ENCODE measurements at regions not wholly inside any gene's neighbourhood (a gene's known extent, or its start where the extent isn't known, plus 50 kb on each side); places are given as distances from the start of the nearest gene placed in this dataset.

- no peak for DNase-seq
- Histone ChIP-seq H3K4me3 (no peak overlapping the region), H3K27me3 (no peaks in the 10 kb centered on the region), H3K9me3 (no peaks in the 10 kb centered on the region), H3K36me3 (no peaks in the 10 kb centered on the region), H3K27ac (no peak overlapping the region), H3K4me1 (no peaks in the 10 kb centered on the region)
- TF ChIP-seq, protein P1, sequence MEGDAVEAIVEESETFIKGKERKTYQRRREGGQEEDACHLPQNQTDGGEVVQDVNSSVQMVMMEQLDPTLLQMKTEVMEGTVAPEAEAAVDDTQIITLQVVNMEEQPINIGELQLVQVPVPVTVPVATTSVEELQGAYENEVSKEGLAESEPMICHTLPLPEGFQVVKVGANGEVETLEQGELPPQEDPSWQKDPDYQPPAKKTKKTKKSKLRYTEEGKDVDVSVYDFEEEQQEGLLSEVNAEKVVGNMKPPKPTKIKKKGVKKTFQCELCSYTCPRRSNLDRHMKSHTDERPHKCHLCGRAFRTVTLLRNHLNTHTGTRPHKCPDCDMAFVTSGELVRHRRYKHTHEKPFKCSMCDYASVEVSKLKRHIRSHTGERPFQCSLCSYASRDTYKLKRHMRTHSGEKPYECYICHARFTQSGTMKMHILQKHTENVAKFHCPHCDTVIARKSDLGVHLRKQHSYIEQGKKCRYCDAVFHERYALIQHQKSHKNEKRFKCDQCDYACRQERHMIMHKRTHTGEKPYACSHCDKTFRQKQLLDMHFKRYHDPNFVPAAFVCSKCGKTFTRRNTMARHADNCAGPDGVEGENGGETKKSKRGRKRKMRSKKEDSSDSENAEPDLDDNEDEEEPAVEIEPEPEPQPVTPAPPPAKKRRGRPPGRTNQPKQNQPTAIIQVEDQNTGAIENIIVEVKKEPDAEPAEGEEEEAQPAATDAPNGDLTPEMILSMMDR (IDR thresholded peaks at IDR 0.05), result no peak
- no peak for TF ChIP-seq POLR2A (IDR thresholded peaks at IDR 0.05)
- intact Hi-C loops (cut with DNase I; ENCODE audit: low total_unique reads), result no loop called here
Measured at GRCh38 chr13:57988276-57988675, 356.7 kb downstream of the PCDH17 start.

- TF ChIP-seq, protein P1 (IDR thresholded peaks at IDR 0.05), result no peak
- TF ChIP-seq POLR2A (IDR thresholded peaks at IDR 0.05), result no peak
- no peak overlapping the region for H3K4me3 ChIP-seq
- no peaks in the 10 kb centered on the region for H3K36me3 ChIP-seq
- intact Hi-C loops (cut with DNase I; ENCODE audit: low total_unique reads), result no loop called here
- H3K27ac ChIP-seq, result no peak overlapping the region
- H3K9me3 ChIP-seq, result no peaks in the 10 kb centered on the region
- H3K27me3 ChIP-seq, result no peaks in the 10 kb centered on the region
- H3K4me1 ChIP-seq, result no peaks in the 10 kb centered on the region
- no peak for DNase-seq
Measured at GRCh38 chr13:57991041-57991440, 359.5 kb downstream of the PCDH17 start.

DNA sequence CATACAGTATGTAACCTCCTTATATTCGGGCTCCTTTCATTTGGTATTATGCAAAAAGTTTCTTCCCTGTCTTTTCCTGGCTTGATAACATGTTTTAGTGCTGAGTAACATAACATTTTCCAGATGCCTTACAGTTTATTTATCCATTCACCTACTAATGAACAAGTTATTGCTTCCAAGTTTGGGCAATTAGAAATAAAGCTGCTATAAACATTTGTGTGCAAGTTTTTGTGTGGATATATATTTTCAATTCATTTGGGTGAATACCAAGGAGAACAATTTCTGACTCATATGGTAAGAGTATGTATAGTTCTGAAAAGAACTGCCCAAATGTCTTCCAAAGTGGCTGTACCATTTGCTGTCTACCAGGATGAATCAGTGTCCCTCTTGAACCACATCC lies 360.9 kb downstream of the PCDH17 start:
- Histone ChIP-seq H3K36me3 (no peaks in the 10 kb centered on the region), H3K27ac (no peak overlapping the region)
- intact Hi-C loops (cut with DNase I; ENCODE audit: low total_unique reads), result no loop called here

DNA sequence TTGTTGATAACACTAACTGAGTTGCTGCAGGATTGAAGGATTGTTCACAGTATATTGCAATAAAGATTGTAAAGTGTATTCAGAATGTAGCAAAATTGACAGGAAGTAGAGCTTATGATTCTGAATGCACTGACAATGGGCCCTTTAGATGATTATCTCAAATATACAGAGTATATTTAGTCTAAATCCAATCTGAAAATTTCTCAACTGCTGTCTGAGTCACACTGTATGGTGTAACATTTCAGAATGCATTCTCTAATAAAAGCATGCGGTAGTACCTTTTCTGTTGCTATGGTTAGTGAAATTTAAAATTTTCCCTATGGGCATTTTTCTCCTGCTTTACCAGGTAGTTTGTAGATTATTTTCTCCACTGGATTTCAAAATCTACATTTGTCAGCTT lies 365.2 kb downstream of the PCDH17 start:
- Histone ChIP-seq H3K4me3 (no peak overlapping the region), H3K36me3 (no peaks in the 10 kb centered on the region), H3K27me3 (no peaks in the 10 kb centered on the region), H3K4me1 (no peaks in the 10 kb centered on the region), H3K27ac (no peak overlapping the region), H3K9me3 (no peaks in the 10 kb centered on the region)
- TF ChIP-seq, protein P1 (IDR thresholded peaks at IDR 0.05), result no peak
- TF ChIP-seq POLR2A (IDR thresholded peaks at IDR 0.05), result no peak
- intact Hi-C loops (cut with DNase I; ENCODE audit: low total_unique reads), result no loop called here
- no peak for DNase-seq

More for the DNA sequence above, 360.9 kb downstream of the PCDH17 start:
- TF ChIP-seq, protein P1 (IDR thresholded peaks at IDR 0.05), result no peak
- no peak for TF ChIP-seq POLR2A (IDR thresholded peaks at IDR 0.05)
- Histone ChIP-seq H3K4me3 (no peak overlapping the region), H3K27me3 (no peaks in the 10 kb centered on the region), H3K9me3 (no peaks in the 10 kb centered on the region), H3K4me1 (no peaks in the 10 kb centered on the region)
- no peak for DNase-seq

- DNase-seq, result no peak
- no peak overlapping the region for H3K4me3 ChIP-seq
- intact Hi-C loops (cut with DNase I; ENCODE audit: low total_unique reads), result no loop called here
- no peak overlapping the region for H3K27ac ChIP-seq
- no peaks in the 10 kb centered on the region for H3K4me1 ChIP-seq
- no peaks in the 10 kb centered on the region for H3K27me3 ChIP-seq
- H3K36me3 ChIP-seq, result no peaks in the 10 kb centered on the region
- TF ChIP-seq, protein P1 (IDR thresholded peaks at IDR 0.05), result no peak
- no peak for TF ChIP-seq POLR2A (IDR thresholded peaks at IDR 0.05)
- H3K9me3 ChIP-seq, result no peaks in the 10 kb centered on the region
Measured at GRCh38 chr13:58004751-58005150, 373.2 kb downstream of the PCDH17 start.
